Esophagus (tissue), 2 donors: ENCODE measurements at regions not wholly inside any gene's neighbourhood (a gene's known extent, or its start where the extent isn't known, plus 50 kb on each side); places are given as distances from the start of the nearest gene placed in this dataset.

Experiments used
- H3K27ac ChIP-seq, 2 donors: one replicate each; pipeline ENCODE4 v1.5.1; 2013; ENCODE audit warnings: low read depth in 2 of 2, mild to moderate bottlenecking in 2 of 2, inconsistent platforms in 1 of 2, low read length in 1 of 2, moderate library complexity in 1 of 2
- H3K27me3 ChIP-seq, 2 donors: one replicate each; pipeline ENCODE4 v1.6.1; 2013; ENCODE audit warnings: low read length in 2 of 2, control low read depth in 1 of 2, mild to moderate bottlenecking in 1 of 2; ENCODE audit not compliant: insufficient read depth in 2 of 2, control insufficient read depth in 1 of 2
- H3K36me3 ChIP-seq, 2 donors: one replicate each; pipeline ENCODE4 v1.6.1; 2013; ENCODE audit warnings: low read length in 1 of 2; ENCODE audit not compliant: control insufficient read depth in 2 of 2, insufficient read depth in 2 of 2
- H3K4me1 ChIP-seq, 2 donors: one replicate each; pipeline ENCODE4 v1.6.1; 2013; ENCODE audit warnings: low read length in 1 of 2; ENCODE audit not compliant: control insufficient read depth in 2 of 2, insufficient read depth in 2 of 2
- H3K4me3 ChIP-seq, 2 donors: one replicate each; pipeline ENCODE4 v1.5.1; 2013; ENCODE audit warnings: low read length in 2 of 2, mild to moderate bottlenecking in 2 of 2, low read depth in 1 of 2, moderate library complexity in 1 of 2
- H3K9me3 ChIP-seq, 2 donors: one replicate each; pipeline ENCODE4 v1.6.1; 2013; ENCODE audit warnings: mild to moderate bottlenecking in 2 of 2, low read depth in 1 of 2, low read length in 1 of 2, moderate library complexity in 1 of 2; ENCODE audit not compliant: control insufficient read depth in 2 of 2, insufficient read depth in 1 of 2
- WGBS, 2 donors: extraction: QIAGEN DNeasy Blood & Tissue Kit; methylation state at CpG; one replicate each; pipeline ENCODE4 v1.1.7; 2013; 5-methylcytosine and 5-hydroxymethylcytosine counted together
- donor health status: healthy with polysubstance abuse.
- donor health status: Bipolar disorder and iron deficiency.

- WGBS, 2 donors = 63 to 67% methylated on average over 3 of the region's 3 CpGs
- no peaks in the 10 kb centered on the region for H3K27me3 ChIP-seq
- H3K27ac ChIP-seq = no peak overlapping the region
- H3K9me3 ChIP-seq = no peaks in the 10 kb centered on the region
- no peaks in the 10 kb centered on the region for H3K36me3 ChIP-seq
- no peaks in the 10 kb centered on the region for H3K4me1 ChIP-seq
- H3K4me3 ChIP-seq = no peak overlapping the region
Measured at GRCh38 chr7:138295049-138295637, 164.9 kb upstream of the TRIM24 start.

GRCh38 chr7:138297526-138297925, 162.5 kb upstream of the TRIM24 start:
- Histone ChIP-seq H3K36me3 (no peaks in the 10 kb centered on the region), H3K27me3 (no peaks in the 10 kb centered on the region), H3K9me3 (no peaks in the 10 kb centered on the region), H3K4me3 (no peak overlapping the region), H3K4me1 (no peaks in the 10 kb centered on the region), H3K27ac (no peak overlapping the region)
- 42 to 66% methylated on average over 3 of the region's 3 CpGs for WGBS, 2 donors

DNA sequence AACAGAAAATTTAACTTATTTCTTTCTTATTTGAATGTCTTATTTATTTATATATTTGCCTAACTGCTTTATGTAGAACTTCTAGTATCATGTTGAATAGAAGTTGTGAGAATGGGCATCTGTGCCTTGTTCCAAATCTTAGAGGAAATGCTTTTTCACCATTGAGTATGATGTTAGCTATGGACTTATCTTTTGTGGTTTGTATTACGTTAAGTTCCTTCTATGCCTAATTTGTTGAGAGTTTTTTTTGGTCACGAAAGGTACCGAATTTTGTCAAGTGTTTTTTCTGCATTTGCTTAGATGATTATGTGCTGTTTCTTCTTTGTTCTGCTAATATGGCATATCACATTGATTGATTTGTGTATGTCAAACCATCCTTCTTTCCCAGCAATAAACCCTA, 161.0 kb upstream of the TRIM24 start:
- no peaks in the 10 kb centered on the region for H3K36me3 ChIP-seq
- H3K4me1 ChIP-seq = no peaks in the 10 kb centered on the region
- no peaks in the 10 kb centered on the region for H3K9me3 ChIP-seq
- H3K4me3 ChIP-seq = no peak overlapping the region
- H3K27ac ChIP-seq = no peak overlapping the region
- H3K27me3 ChIP-seq = no peaks in the 10 kb centered on the region
- whole genome bisulfite sequencing, 2 donors = 73 to 75% methylated on average over 3 of the region's 3 CpGs

DNA sequence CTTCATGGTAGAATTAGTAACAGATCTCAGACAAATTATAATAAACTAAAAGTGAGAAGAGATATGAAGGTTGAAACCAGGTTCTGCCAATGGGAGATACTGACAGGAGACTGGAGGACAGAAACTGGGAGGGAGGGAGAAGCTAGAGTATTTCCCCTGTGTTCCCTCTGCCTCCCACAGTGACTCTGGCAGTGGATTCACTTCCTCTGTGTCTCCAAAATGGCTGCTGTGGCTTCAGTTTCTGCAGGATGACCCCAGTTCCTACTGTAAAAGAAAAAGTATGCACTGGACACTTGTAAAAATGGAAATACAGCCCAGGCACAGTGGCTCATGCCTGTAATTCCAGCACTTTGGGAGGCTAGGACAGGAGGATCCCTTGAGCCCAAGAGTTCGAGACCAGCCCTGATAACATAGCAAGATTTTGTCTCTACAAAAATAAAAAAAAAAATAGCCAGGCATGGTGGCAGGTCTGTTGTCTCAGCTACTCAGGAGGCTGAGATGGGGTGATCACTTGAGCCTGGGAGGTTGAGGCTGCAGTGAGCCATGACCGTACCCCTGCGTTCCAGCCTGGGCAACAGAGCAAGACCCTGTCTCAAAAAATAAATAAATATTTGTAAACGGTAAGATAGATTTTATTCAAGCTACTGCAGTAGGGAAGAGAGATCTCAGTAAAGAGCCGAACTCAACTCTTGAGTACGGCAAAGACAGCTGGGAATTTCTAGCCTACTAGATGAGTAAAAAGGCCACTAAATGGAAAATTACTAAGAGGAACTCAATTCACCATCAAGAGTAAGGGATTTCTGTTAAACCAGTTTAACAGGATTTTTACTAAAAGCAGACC, 156.6 kb upstream of the TRIM24 start:
- Histone ChIP-seq H3K27me3 (no peaks in the 10 kb centered on the region), H3K27ac (no peak overlapping the region), H3K36me3 (no peaks in the 10 kb centered on the region), H3K4me1 (no peaks in the 10 kb centered on the region), H3K9me3 (no peaks in the 10 kb centered on the region), H3K4me3 (no peak overlapping the region)
- whole genome bisulfite sequencing, 2 donors = 90 to 91% methylated on average over 6 of the region's 6 CpGs

- H3K4me1 ChIP-seq = no peaks in the 10 kb centered on the region
- WGBS, 2 donors = 88 to 97% methylated on average over 1 of the region's 1 CpG
- no peaks in the 10 kb centered on the region for H3K27me3 ChIP-seq
- H3K36me3 ChIP-seq = no peaks in the 10 kb centered on the region
- no peaks in the 10 kb centered on the region for H3K9me3 ChIP-seq
- no peak overlapping the region for H3K4me3 ChIP-seq
- no peak overlapping the region for H3K27ac ChIP-seq
Measured at GRCh38 chr7:138304071-138304320, 156.1 kb upstream of the TRIM24 start.

GRCh38 chr7:138307633-138308032, 152.4 kb upstream of the TRIM24 start:
- Histone ChIP-seq H3K36me3 (no peaks in the 10 kb centered on the region), H3K4me1 (no peaks in the 10 kb centered on the region), H3K9me3 (no peaks in the 10 kb centered on the region), H3K27me3 (no peaks in the 10 kb centered on the region), H3K4me3 (no peak overlapping the region), H3K27ac (no peak overlapping the region)
- 67 to 73% methylated on average over 3 of the region's 3 CpGs for WGBS, 2 donors

DNA sequence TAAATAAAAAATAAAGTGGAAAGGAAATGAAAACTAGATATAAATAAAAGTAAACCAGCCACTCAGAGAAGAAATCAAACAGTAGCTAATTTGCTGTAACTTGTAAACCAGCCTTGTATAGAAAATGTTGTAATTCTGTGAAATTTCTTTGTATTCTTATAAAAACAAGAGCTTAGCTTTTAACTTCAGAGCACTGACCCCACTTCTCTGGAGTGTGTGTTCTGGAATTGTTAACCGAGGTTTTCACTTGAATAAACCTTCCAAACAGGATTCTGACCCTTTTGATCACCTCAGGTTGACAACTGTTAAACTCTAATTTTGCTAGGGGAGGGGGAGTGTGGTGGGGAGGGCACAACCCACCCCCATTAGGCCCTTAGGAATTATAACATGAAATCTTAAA, 151.9 kb upstream of the TRIM24 start:
- Histone ChIP-seq H3K27ac (no peak overlapping the region), H3K4me1 (no peaks in the 10 kb centered on the region), H3K4me3 (no peak overlapping the region), H3K36me3 (no peaks in the 10 kb centered on the region), H3K27me3 (no peaks in the 10 kb centered on the region), H3K9me3 (no peaks in the 10 kb centered on the region)
- WGBS, 2 donors = 50 to 63% methylated on average over 1 of the region's 1 CpG

DNA sequence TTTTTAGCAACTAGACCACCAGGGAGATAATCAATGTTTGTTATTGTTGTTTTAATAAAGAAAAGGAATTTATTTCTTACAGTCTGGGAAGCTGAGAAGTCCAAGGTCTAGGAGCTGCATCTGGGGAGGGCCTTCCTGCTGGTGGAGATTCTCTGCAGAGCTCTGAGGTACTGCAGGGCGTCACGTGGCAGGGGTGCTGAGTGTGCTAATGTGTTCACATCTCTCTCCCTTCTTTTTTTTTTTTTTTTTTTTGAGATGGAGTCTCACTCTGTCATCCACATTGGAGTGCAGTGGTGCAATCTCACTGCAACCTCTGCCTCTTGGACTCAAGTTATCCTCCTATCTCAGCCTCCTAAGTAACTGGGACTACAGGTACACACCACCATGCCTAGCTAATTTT, 150.9 kb upstream of the TRIM24 start:
- Histone ChIP-seq H3K4me1 (no peaks in the 10 kb centered on the region), H3K27me3 (no peaks in the 10 kb centered on the region), H3K36me3 (no peaks in the 10 kb centered on the region), H3K9me3 (no peaks in the 10 kb centered on the region), H3K4me3 (no peak overlapping the region), H3K27ac (no peak overlapping the region)
- WGBS, 2 donors = 79 to 80% methylated on average over 2 of the region's 2 CpGs

- no peaks in the 10 kb centered on the region for H3K9me3 ChIP-seq
- no peak overlapping the region for H3K4me3 ChIP-seq
- H3K27ac ChIP-seq = no peak overlapping the region
- no peaks in the 10 kb centered on the region for H3K4me1 ChIP-seq
- H3K36me3 ChIP-seq = no peaks in the 10 kb centered on the region
- 87 to 94% methylated on average over 2 of the region's 2 CpGs for WGBS, 2 donors
- H3K27me3 ChIP-seq = no peaks in the 10 kb centered on the region
Measured at GRCh38 chr7:138313829-138314178, 146.3 kb upstream of the TRIM24 start.

GRCh38 chr7:138316421-138317043, 143.5 kb upstream of the TRIM24 start:
- no peak overlapping the region for H3K27ac ChIP-seq
- 41 to 50% methylated on average over 4 of the region's 4 CpGs for WGBS, 2 donors
- no peaks in the 10 kb centered on the region for H3K36me3 ChIP-seq
- H3K9me3 ChIP-seq = no peaks in the 10 kb centered on the region
- H3K4me3 ChIP-seq = no peak overlapping the region
- no peaks in the 10 kb centered on the region for H3K27me3 ChIP-seq
- no peaks in the 10 kb centered on the region for H3K4me1 ChIP-seq
